GM04504 (cell line): ENCODE measurements at regions not wholly inside any gene's neighbourhood (a gene's known extent, or its start where the extent isn't known, plus 50 kb on each side); places are given as distances from the start of the nearest gene placed in this dataset.

Experiments
- DNase-seq: peaks from one replicate; pipeline ENCODE4 v3.0.0-alpha.2; 2012; ENCODE audit warnings: low read depth

DNA sequence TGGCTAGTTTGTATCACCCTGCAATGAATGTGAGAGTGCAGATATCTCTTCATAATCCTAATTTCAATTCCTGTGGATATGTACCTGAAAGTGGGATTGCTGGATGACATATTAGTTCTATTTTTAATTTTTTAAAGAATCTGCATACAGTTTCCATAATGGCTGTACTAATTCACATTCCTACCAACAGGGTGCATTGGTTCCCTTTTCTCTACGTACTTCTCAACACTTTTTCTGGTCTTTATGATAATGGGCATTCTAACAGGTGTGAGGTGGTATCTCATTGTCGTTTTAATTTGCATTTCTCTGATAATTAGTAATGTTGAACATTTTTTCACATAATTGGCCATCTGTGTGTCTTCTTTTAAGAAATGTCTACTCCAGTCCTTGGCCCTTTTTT lies 927.5 kb downstream of the DTWD2 start:
- DNase-seq = no peak

DNA sequence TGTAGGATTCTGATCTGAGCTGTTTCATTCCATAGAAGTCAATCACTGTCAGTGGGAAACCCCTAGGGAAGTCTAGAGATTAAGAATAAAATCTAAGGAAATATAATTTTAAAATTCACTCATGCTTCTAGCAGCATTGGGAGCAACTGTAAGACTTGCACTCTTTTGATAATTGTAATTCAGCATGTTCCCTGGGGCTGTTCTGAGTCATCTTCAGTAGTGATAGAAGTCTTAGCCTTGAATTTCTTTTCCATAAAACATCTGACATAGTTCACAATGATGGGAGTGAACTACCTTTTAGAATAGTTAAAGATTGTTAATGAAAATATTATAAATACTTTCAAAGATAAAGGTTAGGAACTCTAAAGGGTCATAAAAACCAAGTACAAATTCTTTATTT lies 935.8 kb downstream of the DTWD2 start:
- DNase-seq = peak; percentile 3

DNA sequence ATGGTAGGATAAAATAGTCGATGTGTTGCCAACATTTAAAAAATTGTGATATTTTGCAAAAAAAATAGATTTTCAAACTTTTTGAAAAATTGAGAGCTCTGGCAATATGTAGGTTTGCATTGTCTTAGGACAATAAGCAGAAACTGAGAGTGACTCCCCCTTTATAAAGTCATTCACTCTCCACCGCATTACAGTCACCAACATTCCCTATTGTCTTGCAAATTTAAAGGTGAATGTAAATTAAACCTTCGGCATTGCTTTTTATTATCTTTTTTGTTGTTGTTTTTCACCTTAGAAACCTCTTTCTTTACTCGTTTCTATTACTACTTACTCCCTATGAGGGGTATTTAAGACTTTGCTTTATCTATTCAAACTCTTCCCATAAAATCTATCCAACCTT lies 944.2 kb downstream of the DTWD2 start:
- DNase-seq = no peak

DNA sequence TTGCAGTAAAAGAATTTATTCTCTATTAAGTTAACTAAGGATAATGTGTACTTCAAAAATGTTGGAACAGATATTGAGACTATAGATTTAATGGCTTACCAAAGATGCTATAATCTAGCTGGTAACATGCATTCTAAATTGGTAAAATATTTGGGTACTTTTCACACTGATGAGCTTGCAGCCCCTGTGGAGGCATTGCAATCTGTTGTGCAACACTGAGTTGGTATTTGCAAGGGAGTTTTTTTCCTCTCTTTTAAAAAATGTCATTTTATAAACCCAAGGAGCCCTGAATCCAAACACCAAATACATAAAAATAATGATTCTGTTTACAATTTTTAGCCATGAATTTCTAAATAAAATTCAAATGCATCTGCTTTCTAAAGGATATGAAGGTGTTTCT lies 944.8 kb downstream of the DTWD2 start:
- DNase-seq = no peak

DNA sequence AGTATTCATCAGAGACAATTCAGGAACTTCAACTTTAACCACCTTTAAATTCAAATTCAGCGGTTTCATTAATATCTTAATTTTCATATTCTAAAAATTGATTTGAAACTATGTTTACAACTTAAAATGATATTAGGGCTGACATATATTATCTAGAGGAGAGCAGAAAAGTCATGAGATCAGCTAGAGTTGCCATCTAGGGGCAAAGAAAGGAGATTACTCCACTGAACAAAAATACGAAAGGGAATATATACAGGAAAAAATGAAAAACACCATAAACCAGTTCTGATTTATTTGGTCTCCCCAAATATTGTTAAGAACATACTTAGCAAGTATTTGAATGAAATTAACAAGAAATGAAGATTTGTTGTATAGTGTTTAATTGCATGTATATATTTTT lies 946.3 kb downstream of the DTWD2 start:
- DNase-seq = no peak

DNA sequence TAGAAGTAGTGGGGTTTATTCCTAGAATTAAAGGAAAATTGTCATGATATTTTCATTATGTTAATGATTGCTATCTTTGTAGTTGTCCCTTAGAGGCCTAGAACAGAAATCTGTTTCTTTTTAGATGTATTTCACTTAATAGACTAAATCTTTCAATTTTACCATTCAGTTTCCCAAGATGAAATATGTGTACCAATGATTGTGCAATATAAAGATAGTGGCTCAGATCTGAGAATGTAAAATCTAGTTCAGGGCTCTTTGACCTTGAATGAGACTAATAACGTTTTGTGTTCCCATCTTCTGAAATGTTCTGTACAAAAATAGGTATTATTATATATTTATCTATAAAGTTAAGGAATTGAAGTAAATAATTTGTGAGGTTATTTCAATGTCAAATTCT lies 947.9 kb downstream of the DTWD2 start:
- DNase-seq = no peak

DNA sequence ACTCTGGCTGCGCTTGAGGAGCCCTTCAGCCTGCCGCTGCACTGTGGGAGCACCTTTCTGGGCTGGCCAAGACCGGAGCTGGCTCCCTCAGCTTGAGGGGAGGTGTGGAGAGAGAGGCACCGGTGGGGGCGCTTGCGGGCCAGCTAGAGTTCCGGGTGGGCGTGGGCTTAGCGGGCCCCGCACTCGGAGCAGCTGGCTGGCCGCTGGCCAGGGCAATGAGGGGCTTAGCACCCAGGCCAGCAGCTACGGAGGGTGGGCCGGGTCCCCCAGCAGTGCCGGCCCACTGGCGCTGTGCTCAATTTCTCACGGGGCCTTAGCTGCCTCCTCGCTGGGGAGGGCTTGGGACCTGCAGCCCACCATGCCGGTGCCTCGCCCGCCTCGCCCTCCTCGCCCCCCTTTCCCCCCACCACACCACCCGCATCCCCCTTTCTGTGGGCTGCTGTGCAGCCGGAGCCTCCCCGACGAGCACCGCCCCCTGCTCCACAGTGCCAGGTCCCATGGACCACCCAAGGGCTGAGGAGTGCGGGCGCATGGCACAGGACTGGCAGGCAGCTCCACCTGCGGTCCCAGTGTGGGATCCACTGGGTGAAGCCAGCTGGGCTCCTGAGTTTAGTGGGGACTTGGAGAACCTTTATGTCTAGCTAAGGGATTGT lies 954.5 kb downstream of the DTWD2 start:
- no peak for DNase-seq

DNA sequence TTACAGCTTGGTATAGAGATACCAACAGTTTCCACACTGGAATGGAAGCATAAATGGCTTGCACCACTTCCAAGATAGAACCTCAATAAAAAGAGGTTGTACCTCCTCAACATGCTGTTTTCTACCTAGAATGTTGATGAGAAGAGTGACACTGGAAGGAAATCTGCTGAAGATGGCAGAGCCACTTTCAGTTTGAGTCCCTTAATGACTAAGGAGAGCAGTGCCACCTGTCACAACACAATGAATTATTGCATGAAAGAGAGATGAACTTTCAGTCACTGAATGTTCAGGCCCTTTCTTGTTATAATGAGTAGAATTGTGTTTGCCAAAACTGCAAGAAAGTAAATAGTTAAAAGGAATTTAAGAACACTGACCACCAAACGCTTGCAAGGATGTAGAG lies 958.5 kb downstream of the DTWD2 start:
- no peak for DNase-seq

DNA sequence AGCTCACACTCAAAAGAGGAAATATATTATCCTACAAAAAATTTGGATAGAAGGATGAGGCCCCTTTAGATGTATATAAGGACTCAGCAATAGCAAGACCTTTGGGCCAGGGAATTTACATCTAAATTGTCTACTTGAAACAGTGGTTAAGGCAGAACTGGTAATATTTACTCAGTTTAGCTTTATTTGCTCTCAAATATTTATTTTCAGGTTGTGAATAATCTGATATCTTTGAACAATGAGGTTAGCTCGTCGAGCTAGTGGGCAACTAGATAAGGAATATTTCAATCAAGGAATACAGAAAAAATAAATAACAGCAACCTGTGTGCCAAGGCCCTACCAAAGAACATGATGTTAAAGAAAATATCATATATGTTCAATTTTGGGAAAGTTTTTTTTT lies 966.3 kb downstream of the DTWD2 start:
- no peak for DNase-seq

DNA sequence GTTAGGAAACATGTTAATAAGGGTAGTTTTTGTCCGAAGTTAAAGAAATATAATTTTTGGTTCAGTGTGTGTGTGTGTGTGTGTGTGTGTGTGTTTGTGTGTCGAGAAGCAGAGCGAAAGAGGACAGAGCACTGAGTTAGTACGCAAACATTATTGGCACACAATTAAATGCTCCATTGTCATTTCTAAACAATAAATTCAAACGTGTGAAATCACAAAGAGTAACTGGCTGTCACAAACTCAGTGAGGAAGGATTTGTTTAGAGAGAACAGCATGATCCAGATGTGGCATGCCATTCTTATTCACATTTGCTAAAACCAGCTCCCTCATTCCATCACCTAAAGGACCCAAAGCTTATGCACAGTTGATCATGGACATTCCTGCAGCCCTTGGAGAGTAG lies 970.8 kb downstream of the DTWD2 start:
- no peak for DNase-seq

DNA sequence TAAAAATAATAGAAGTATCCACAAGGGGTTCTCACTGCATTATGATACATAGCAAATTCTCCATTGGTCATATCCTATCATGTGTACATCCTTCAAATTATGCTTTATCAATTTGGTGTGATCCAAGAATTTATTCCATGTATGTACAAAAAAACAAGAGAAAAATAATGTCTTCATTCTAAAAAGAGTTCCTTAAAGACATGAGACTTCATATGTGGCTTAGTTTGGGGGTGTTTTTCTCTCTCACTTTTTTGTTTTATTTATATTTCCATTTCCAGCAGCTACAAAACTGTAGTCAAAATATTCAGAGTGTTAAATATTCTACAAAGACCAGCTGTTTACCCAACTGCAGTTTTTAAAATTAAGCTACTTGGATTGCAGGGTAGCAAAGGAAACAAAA lies 972.0 kb downstream of the DTWD2 start:
- DNase-seq = no peak

DNA sequence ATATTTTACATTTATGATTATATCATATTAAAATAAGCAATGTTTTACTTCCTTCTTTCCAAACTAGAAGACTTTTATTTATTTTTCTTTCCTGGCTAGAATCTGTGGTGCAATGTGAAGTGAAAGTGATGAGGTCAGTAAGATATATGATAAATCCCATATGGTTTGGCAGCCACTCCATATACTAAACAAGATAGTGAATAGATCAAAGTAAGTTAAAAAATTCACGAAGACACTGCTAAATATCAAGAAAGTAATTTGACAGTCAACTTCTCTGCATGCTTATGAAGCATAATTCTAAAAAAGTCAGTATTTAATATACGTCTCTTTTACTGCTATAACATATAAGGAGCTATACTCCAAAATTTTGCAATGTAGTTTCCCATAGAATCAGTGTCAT lies 972.8 kb downstream of the DTWD2 start:
- DNase-seq = no peak

DNA sequence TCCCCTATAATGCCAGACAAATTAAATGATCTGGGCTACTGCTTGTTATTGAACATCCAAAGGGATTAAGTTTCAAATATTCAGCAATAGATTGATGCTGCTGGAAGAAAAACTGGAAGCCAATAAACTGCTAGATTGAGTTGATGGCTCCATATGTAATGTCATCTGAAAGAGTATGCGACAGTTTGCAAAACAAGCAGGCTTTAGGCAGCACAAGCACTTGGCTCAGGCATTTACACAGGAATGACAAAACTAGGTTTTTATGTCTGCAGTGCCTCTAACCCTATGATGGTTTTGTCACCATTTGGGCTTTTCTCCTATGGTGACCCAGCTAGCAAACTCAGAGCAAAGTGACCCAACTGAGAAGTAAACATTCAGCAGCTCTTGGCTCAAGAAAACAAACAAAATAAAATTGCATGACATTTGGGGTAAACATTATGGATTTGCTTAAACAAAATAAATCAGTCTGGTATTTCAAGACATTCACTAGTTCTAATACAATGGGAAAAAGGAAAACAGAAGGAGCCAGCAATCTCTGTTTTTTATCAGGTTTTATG lies 978.5 kb downstream of the DTWD2 start:
- DNase-seq = no peak

DNA sequence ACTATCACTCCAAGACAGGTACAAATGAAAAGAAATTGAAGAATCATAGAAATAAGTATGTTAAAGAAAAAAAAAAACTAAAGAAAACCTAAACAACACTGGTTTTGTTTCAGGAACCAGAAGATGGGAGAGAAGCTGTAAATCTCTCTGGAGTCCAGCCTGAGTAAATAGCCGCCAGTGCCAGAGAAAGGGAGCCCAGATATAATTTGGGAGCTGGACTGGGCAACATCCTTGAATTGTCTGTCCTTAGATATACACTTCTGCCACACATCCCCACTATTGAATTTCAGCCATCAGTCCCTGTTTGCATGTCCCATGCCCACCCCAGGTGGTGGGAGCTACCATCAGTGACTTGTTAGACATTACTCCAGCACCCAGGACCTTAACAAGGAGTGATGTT lies 979.6 kb downstream of the DTWD2 start:
- DNase-seq = no peak

DNA sequence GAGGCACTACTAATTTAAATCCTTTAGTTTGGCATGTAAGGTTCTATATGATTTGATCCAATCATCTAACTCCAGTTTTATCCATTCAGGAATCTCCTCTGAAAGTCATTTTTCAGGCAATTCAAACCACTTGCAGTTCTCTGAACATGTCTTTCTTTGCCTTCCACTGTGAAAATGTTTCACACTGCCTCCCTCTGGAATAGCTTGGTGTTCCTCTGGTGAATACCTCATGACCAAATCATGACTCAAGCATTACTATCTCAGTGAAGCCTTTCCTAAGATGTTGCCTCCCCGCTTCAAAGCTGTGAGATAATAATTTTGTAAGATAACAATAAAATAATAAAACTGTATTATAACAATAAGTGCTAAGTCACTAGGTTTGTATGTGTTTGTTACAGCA lies 981.1 kb downstream of the DTWD2 start:
- no peak for DNase-seq

DNA sequence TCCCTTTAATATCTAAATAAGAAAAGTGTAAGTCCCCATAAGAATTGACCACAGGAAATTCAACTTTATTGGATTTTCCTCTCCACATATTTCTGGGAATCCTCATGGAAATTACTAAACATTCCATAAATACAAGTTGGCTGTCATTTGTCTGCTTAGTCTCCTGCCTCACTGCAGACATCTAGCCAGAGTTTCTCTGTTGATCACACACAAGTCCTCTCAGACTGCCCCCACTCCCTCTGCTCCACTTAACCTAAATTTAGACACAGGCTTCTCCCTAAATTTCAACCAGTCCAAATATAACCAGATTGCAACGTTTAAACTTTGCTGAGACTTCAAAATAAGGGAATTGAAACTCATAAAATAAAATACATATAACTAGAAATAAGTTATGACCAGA lies 982.1 kb downstream of the DTWD2 start:
- no peak for DNase-seq

DNA sequence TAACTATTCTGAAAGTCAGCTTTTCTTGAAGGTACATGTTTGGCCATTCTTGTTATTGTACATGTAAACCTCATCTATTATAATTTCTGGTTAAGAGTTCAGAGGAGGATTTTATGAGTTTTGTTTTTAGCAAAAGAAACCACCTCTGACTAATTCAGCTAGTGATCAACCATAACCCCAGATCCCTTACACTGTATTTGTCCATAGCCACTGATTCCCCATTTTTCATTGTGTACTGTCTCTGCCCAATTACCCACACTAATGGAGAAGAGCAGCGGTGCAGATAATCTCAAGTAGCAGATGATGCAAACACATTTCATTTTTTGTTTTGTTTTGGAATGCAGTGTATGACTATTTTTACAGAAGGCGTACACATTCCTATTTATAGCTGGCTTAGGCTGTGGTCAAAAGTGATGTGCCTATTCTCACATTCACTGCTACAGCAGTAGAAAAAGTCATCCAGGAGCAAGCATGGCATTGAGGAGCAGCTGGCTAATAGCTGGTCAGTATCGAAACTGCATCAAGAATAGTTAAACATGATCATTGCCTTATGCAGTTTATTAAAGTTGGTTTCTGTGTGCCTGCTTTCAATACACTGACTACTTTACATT lies 988.3 kb downstream of the DTWD2 start:
- DNase-seq = peak; percentile 23

DNA sequence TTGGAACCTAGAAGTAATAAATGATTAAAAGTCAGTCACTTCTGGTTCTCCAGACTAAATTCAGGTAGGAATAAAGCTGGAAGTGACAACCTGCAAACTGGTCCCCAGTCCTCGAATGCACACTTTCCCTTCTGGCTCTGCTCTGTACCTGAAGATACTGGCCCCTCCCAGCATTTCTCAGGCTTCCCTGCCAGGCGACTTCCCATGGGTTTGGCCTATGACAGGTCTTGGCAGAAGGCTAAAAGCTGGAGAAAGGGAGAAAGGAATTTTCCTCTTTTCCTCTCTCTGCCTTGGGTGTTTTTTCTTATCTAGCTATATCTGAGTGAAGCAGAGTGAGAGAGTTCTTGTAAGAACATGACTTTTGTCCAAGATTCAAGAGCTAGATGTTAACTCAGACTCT lies 1005.7 kb downstream of the DTWD2 start:
- no peak for DNase-seq

DNA sequence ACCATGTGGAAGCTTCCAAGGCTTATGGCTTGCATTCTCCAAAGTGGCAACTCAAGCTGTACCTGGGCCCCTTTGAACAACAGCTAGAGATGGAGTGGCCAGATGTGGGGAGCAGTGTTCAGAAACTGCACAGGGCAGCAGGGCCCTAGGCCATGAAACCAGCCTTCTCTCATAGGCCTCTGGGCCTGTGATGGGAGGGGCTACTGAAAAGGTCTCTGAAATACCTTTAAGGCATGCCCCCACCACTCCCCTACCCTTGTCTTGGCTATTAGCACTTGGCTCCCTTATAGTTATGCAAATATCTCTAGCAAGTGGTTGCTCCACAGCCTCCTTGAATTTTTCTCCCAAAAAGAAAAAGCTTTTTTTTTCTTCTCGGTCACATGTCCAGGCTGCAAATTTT lies 1014.6 kb downstream of the DTWD2 start:
- no peak for DNase-seq

DNA sequence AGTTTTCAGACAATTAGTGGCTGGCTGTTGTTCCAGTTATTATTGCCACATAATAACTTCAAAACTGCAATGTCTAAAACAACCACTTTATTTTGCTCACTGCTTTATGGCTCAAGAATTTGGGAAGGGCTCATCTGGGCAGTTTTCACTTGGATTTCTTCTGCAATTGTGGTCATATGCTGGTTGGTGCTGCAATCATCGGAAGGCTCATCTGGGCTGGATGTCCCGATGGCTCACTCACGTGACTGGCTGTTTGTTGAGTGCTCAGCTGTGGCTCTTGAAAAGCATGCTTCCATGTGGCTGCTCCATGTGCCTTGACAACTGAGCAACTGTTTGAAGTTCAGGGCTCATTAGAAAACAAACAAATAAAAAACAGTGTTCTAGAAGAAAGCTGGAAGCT lies 1032.5 kb downstream of the DTWD2 start:
- DNase-seq = no peak

DNA sequence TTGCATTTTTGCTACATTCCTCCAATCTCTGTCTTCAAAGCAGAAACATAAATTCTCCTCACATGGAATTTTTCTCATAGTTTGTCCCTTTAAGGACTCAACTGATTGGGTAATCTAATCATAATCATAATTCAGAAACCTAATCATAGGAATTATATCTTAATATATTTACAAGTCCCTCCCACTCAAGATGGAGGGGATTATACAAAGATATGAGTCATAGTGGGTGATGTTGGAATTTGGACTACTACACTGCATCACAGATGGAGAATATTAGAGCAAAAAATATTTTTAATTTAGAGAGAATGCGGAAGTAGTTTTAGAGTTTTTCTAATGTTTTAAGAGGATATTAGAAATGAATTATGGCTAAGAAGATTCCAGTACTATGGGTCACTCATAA lies 1034.0 kb downstream of the DTWD2 start:
- DNase-seq = no peak

DNA sequence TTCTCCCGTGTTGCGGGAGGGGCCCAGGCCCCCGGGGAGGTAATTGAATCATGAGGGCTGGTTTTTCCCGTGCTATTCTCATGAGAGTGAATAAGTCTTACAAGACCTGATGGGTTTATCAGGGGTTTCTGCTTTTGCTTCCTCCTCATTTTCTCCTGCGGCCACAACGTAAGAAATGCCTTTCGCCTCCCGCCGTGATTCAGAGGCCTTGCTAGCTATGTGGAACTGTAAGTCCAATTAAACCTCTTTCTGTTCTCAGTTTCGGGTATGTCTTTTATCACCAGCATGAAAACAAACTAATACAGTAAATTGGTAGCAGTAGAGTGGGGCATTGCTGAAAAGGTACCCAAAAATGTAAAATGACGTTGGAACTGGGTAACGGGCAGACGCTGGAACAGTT lies 1035.1 kb downstream of the DTWD2 start:
- DNase-seq = no peak

DNA sequence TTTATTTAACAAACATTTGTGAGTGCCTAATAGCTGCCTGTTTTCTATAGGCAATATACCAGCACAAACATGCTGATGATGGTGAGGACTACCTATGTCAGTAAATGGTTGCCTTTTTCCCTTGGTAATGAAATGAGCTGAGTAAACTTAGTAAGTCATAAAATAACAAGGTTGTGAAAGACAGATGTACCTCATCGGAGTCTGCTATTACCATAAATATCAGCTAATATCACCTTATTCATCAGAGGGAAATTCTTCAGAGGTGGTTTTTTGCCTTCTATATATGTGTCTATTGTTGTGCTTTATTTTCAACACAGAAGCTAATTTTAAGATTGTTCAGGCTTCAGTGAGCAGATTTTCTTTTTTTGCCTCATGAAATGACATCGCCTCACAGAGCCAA lies 1040.5 kb downstream of the DTWD2 start:
- DNase-seq = no peak

DNA sequence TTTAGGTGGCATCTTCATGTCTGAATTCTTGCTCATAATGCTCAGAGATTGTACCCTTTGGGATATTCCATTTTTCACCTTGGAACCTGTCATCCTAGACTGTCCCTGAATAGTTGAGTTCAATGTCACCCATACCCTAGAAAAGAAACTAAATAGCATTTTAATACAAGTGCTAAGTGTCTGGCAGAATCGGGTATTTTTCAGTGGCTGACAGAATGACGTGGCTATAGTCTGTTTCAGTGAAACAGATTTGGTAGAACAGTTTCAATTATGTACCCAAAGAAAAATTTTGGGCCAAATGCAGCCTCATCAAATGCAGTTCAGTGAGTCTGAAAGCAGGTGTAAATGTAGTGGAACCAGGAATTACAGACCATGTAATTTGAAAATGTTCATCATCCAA lies 1041.2 kb downstream of the DTWD2 start:
- DNase-seq = no peak
